Neural cell (in vitro differentiated cells): ENCODE measurements at regions not wholly inside any gene's neighbourhood (a gene's known extent, or its start where the extent isn't known, plus 50 kb on each side); places are given as distances from the start of the nearest gene placed in this dataset.

ENCODE experiments used
- EP300 ChIP-seq: fragments of 450-650 bp; conservative IDR thresholded peaks from 2 replicates; pipeline ENCODE4 v1.6.1; 2014; ENCODE audit warnings: antibody characterized with exemption, mild to moderate bottlenecking, moderate library complexity; ENCODE audit not compliant: poor library complexity, severe bottlenecking
- EZH2 ChIP-seq: fragments of 200-600, 300-800 bp; shearing (Covaris generic), sonication (generic); IDR thresholded peaks from 2 replicates; pipeline ENCODE4 v1.6.1; 2014; ENCODE audit warnings: antibody characterized with exemption, low read length, borderline replicate concordance, mild to moderate bottlenecking; ENCODE audit not compliant: insufficient read depth, poor library complexity, severe bottlenecking
- MXI1 ChIP-seq: fragments of 450-650 bp; conservative IDR thresholded peaks from 2 replicates; pipeline ENCODE4 v1.6.1; 2014; ENCODE audit warnings: antibody characterized with exemption, mild to moderate bottlenecking; ENCODE audit not compliant: poor library complexity, severe bottlenecking
- POLR2AphosphoS5 ChIP-seq: IDR thresholded peaks from 2 replicates; pipeline ENCODE4 v1.6.1; 2012
- SMC3 ChIP-seq: fragments of 450-650 bp; conservative IDR thresholded peaks from 2 replicates; pipeline ENCODE4 v1.6.1; 2014; ENCODE audit warnings: antibody characterized with exemption, mild to moderate bottlenecking, moderate library complexity; ENCODE audit not compliant: poor library complexity
- TAF1 ChIP-seq: IDR thresholded peaks from 2 replicates; pipeline ENCODE4 v1.6.1; 2012; ENCODE audit warnings: low read depth
- TF ChIP-seq, protein P1 (sequence below): fragments of 450-650 bp; IDR thresholded peaks from 2 replicates; pipeline ENCODE4 v1.5.1; 2014; ENCODE audit warnings: antibody characterized with exemption, mild to moderate bottlenecking, moderate library complexity; ENCODE audit not compliant: poor library complexity, severe bottlenecking
- TF ChIP-seq, protein P2 (sequence below): IDR thresholded peaks from 2 replicates; pipeline ENCODE4 v1.6.1; 2012; ENCODE audit warnings: borderline replicate concordance

DNA sequence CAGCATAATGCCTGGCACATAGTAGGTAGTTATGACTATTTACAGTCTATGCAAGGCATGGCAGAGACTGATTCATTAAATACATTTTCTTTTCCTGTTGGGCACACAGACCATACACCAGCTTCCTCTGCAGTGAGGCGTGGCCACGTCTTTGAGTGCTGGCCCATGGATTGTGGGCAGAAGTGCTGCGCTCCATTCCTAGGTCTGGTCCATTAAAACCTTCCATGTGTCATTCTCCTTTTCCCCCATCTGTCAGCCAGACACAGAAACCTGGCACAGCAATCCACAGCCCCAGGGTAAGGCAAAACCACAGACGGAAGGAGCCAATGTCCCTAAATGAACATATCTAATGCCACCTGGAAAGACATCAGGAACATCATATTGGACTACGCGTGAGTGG, 141.9 kb downstream of the TTC32 start:
- TF ChIP-seq EP300, result no peak
- TF ChIP-seq, protein P1, sequence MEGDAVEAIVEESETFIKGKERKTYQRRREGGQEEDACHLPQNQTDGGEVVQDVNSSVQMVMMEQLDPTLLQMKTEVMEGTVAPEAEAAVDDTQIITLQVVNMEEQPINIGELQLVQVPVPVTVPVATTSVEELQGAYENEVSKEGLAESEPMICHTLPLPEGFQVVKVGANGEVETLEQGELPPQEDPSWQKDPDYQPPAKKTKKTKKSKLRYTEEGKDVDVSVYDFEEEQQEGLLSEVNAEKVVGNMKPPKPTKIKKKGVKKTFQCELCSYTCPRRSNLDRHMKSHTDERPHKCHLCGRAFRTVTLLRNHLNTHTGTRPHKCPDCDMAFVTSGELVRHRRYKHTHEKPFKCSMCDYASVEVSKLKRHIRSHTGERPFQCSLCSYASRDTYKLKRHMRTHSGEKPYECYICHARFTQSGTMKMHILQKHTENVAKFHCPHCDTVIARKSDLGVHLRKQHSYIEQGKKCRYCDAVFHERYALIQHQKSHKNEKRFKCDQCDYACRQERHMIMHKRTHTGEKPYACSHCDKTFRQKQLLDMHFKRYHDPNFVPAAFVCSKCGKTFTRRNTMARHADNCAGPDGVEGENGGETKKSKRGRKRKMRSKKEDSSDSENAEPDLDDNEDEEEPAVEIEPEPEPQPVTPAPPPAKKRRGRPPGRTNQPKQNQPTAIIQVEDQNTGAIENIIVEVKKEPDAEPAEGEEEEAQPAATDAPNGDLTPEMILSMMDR, result no peak
- no peak for TF ChIP-seq SMC3
- TF ChIP-seq TAF1, result no peak
- TF ChIP-seq, protein P2, sequence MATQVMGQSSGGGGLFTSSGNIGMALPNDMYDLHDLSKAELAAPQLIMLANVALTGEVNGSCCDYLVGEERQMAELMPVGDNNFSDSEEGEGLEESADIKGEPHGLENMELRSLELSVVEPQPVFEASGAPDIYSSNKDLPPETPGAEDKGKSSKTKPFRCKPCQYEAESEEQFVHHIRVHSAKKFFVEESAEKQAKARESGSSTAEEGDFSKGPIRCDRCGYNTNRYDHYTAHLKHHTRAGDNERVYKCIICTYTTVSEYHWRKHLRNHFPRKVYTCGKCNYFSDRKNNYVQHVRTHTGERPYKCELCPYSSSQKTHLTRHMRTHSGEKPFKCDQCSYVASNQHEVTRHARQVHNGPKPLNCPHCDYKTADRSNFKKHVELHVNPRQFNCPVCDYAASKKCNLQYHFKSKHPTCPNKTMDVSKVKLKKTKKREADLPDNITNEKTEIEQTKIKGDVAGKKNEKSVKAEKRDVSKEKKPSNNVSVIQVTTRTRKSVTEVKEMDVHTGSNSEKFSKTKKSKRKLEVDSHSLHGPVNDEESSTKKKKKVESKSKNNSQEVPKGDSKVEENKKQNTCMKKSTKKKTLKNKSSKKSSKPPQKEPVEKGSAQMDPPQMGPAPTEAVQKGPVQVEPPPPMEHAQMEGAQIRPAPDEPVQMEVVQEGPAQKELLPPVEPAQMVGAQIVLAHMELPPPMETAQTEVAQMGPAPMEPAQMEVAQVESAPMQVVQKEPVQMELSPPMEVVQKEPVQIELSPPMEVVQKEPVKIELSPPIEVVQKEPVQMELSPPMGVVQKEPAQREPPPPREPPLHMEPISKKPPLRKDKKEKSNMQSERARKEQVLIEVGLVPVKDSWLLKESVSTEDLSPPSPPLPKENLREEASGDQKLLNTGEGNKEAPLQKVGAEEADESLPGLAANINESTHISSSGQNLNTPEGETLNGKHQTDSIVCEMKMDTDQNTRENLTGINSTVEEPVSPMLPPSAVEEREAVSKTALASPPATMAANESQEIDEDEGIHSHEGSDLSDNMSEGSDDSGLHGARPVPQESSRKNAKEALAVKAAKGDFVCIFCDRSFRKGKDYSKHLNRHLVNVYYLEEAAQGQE, result no peak
- no peak for TF ChIP-seq POLR2AphosphoS5
- no peak for TF ChIP-seq EZH2
- no peak for TF ChIP-seq MXI1
